Transverse colon (tissue), 3 donors: ENCODE measurements at regions not wholly inside any gene's neighbourhood (a gene's known extent, or its start where the extent isn't known, plus 50 kb on each side); places are given as distances from the start of the nearest gene placed in this dataset.

Experiments used
- CTCF ChIP-seq, 5 experiments: fragments of 200-600 bp in 3 of 5; fragments of 450-650 bp in 2 of 5; sonication (generic) in 3 of 5; IDR thresholded peaks; 1 replicate in 2 of 5; 2 replicates in 3 of 5; pipeline ENCODE4 v1.5.1; 2016 to 2017; ENCODE audit warnings: antibody characterized with exemption in 5 of 5, inconsistent platforms in 3 of 5, mild to moderate bottlenecking in 2 of 5, moderate library complexity in 1 of 5
- EP300 ChIP-seq: sonication (generic); formaldehyde crosslinking; IDR thresholded peaks from one replicate; pipeline ENCODE4 v1.6.1; 2017; ENCODE audit warnings: antibody characterized with exemption, low read depth

- no peak for TF ChIP-seq CTCF (IDR thresholded peaks at IDR 0.05)
- TF ChIP-seq EP300: no peak
These were observed 116.7 kb upstream of the GRIK3 start for GRCh38 chr1:37150986-37151385.
